ENCODE measurements at regions not wholly inside any gene's neighbourhood (a gene's known extent, or its start where the extent isn't known, plus 50 kb on each side); places are given as distances from the start of the nearest gene placed in this dataset.

DNA sequence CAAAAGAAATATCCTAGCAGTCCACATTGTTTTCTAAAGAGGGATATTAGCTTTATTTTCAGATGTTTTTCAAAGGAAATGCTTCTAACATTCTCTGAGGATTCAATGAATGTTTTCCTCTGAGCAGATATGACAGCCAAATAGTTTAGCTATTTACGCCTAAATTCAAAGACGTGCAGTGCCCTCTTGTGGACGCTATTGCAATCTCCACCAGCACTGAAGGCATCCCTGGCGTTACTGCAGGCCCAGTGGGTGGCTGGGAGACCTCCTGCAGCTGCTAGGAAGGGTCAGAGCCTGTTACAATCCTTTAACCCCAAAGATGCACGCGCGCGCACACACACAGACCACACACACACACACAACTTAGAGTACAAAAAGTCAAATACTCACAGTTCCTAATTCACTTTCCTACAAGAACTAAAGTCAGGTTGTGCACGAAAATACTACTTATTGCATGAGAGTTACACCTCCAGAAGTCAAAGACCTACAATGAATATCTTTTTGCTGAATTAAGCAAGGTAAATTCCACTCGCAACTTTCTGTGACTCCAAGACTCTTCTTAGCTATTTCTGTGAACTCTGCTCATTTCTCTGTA lies 589.3 kb upstream of the TMEM132C start:
- Histone ChIP-seq H3K9me3 (ENCODE audit: low read length) (no peaks in the 10 kb centered on the region), H3K79me2 (ENCODE audit: insufficient read depth, low read depth, low read length) (no peaks in the 10 kb centered on the region), H3K36me3 (ENCODE audit: insufficient read depth, low read length) (no peaks in the 10 kb centered on the region), H3K4me3 (ENCODE audit: low read depth, low read length, poor library complexity, severe bottlenecking) (no peak overlapping the region), H3K4me1 (ENCODE audit: insufficient read depth, low read length, poor library complexity, severe bottlenecking) (no peaks in the 10 kb centered on the region), H3K9me2 (ENCODE audit: insufficient read depth, low read length) (no peaks in the 10 kb centered on the region), H2AFZ (ENCODE audit: low read length) (no peak overlapping the region), H4K20me1 (ENCODE audit: insufficient read depth, low read length) (no peaks in the 10 kb centered on the region), H3K4me2 (ENCODE audit: low read length) (no peak overlapping the region), H3K27ac (ENCODE audit: low read depth, low read length, poor library complexity, severe bottlenecking) (no peak overlapping the region)
- TF ChIP-seq, protein P1, sequence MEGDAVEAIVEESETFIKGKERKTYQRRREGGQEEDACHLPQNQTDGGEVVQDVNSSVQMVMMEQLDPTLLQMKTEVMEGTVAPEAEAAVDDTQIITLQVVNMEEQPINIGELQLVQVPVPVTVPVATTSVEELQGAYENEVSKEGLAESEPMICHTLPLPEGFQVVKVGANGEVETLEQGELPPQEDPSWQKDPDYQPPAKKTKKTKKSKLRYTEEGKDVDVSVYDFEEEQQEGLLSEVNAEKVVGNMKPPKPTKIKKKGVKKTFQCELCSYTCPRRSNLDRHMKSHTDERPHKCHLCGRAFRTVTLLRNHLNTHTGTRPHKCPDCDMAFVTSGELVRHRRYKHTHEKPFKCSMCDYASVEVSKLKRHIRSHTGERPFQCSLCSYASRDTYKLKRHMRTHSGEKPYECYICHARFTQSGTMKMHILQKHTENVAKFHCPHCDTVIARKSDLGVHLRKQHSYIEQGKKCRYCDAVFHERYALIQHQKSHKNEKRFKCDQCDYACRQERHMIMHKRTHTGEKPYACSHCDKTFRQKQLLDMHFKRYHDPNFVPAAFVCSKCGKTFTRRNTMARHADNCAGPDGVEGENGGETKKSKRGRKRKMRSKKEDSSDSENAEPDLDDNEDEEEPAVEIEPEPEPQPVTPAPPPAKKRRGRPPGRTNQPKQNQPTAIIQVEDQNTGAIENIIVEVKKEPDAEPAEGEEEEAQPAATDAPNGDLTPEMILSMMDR (conservative IDR thresholded peaks at IDR 0.05; ENCODE audit: low read length): peak; percentile 86
- no peak for TF ChIP-seq EZH2phosphoT487 (IDR thresholded peaks at IDR 0.05; ENCODE audit: borderline replicate concordance, low read depth, low read length)
- CTCF ChIA-PET (ENCODE audit: unreplicated experiment): no interaction called here
- peak; percentile 57 for DNase-seq (ENCODE audit: low spot score)
- POLR2A ChIA-PET: no interaction called here
- no TSS peak for BruUV-seq (replicated peaks)
- intact Hi-C loops (cut with micrococcal nuclease; ENCODE audit: unreplicated experiment): loop anchor here (5.0 kb wide), 1 partner anchor 390 kb away; no protein-coding TSS in a partner anchor

DNA sequence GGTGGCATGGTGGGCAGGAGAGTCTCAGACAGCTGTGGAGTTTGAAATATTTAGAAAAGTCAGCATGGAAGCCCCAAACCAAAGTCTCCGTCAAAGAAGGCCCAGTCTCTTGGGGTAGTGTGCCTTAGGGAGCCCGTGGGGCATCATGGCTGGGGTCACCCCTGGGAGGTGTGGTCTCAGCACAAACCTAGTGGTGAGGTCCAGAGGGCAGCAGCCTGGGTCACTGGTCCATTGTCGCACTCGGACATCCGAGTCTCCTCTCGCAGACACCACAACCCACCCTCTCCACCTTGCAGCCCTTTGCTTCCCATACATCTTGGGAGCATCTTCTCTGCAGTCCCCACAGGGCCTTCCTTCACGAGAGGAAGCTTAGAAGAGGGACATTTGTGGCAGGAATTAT lies 588.0 kb upstream of the TMEM132C start:
- H3K4me3 ChIP-seq (ENCODE audit: low read depth, low read length, poor library complexity, severe bottlenecking): no peak overlapping the region
- no peak overlapping the region for H3K4me2 ChIP-seq (ENCODE audit: low read length)
- H4K20me1 ChIP-seq (ENCODE audit: insufficient read depth, low read length): no peaks in the 10 kb centered on the region
- no peaks in the 10 kb centered on the region for H3K9me2 ChIP-seq (ENCODE audit: insufficient read depth, low read length)
- no peak overlapping the region for H2AFZ ChIP-seq (ENCODE audit: low read length)
- intact Hi-C loops (cut with micrococcal nuclease; ENCODE audit: unreplicated experiment): loop anchor here (5.0 kb wide), 1 partner anchor 388 kb away; no protein-coding TSS in a partner anchor
- BruUV-seq (replicated peaks): no TSS peak
- no peaks in the 10 kb centered on the region for H3K9me3 ChIP-seq (ENCODE audit: low read length)
- no peaks in the 10 kb centered on the region for H3K79me2 ChIP-seq (ENCODE audit: insufficient read depth, low read depth, low read length)
- no peaks in the 10 kb centered on the region for H3K36me3 ChIP-seq (ENCODE audit: insufficient read depth, low read length)
- no peak for TF ChIP-seq EZH2phosphoT487 (IDR thresholded peaks at IDR 0.05; ENCODE audit: borderline replicate concordance, low read depth, low read length)
- TF ChIP-seq, protein P1 (conservative IDR thresholded peaks at IDR 0.05; ENCODE audit: low read length): no peak
- ChIA-PET CTCF (ENCODE audit: unreplicated experiment) (no interaction called here), POLR2A (no interaction called here)
- no peak overlapping the region for H3K27ac ChIP-seq (ENCODE audit: low read depth, low read length, poor library complexity, severe bottlenecking)
- DNase-seq (ENCODE audit: low spot score): no peak
- H3K4me1 ChIP-seq (ENCODE audit: insufficient read depth, low read length, poor library complexity, severe bottlenecking): no peaks in the 10 kb centered on the region

DNA sequence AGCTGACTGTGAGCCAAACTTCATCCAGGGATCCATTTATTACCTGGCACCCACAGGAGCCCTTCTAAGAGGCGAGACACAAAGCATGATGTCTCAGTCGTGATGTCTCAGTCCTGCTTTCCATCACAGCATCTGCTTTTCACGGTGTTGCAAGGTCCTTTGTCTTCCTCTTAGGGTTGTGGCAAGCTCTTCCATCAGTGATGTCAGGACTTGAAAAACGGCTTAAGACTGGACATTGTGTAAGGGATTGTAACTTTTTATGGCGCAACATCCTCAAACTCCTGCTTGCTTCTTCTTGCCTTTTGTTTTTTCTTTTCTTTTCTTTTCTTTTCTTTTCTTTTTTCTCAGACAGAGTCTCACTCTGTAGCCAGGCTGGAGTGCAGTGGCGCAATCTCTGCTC lies 586.5 kb upstream of the TMEM132C start:
- DNase-seq (ENCODE audit: low spot score): no peak
- no peak for TF ChIP-seq EZH2phosphoT487 (IDR thresholded peaks at IDR 0.05; ENCODE audit: borderline replicate concordance, low read depth, low read length)
- TF ChIP-seq, protein P1 (conservative IDR thresholded peaks at IDR 0.05; ENCODE audit: low read length): no peak
- H3K27ac ChIP-seq (ENCODE audit: low read depth, low read length, poor library complexity, severe bottlenecking): no peak overlapping the region
- no peaks in the 10 kb centered on the region for H3K36me3 ChIP-seq (ENCODE audit: insufficient read depth, low read length)
- intact Hi-C loops (cut with micrococcal nuclease; ENCODE audit: unreplicated experiment): no loop called here
- H3K4me2 ChIP-seq (ENCODE audit: low read length): no peak overlapping the region
- H3K79me2 ChIP-seq (ENCODE audit: insufficient read depth, low read depth, low read length): no peaks in the 10 kb centered on the region
- no TSS peak for BruUV-seq (replicated peaks)
- POLR2A ChIA-PET: no interaction called here
- CTCF ChIA-PET (ENCODE audit: unreplicated experiment): no interaction called here
- no peaks in the 10 kb centered on the region for H3K4me1 ChIP-seq (ENCODE audit: insufficient read depth, low read length, poor library complexity, severe bottlenecking)
- no peak overlapping the region for H2AFZ ChIP-seq (ENCODE audit: low read length)
- H3K9me3 ChIP-seq (ENCODE audit: low read length): no peaks in the 10 kb centered on the region
- H3K4me3 ChIP-seq (ENCODE audit: low read depth, low read length, poor library complexity, severe bottlenecking): no peak overlapping the region
- no peaks in the 10 kb centered on the region for H3K9me2 ChIP-seq (ENCODE audit: insufficient read depth, low read length)
- no peaks in the 10 kb centered on the region for H4K20me1 ChIP-seq (ENCODE audit: insufficient read depth, low read length)
